DND-41 (cell line): ENCODE measurements at regions not wholly inside any gene's neighbourhood (a gene's known extent, or its start where the extent isn't known, plus 50 kb on each side); places are given as distances from the start of the nearest gene placed in this dataset.

ENCODE experiments used
- ATAC-seq: fragments of 200-7000 bp; cut with Tn5 transposase; 3 replicates; pipeline ENCODE4 v1.9.1; 2021; ENCODE audit warnings: low read depth; ENCODE audit not compliant: insufficient read depth
- DNase-seq: peaks from one replicate; pipeline ENCODE4 v3.0.0-alpha.2; 2020
- H2AFZ ChIP-seq: 2 replicates; pipeline ENCODE4 v1.6.0; 2012; ENCODE audit warnings: low read depth, low read length
- H3K27ac ChIP-seq: 2 replicates; pipeline ENCODE4 v1.5.1; 2012; ENCODE audit warnings: low read length, inconsistent platforms
- H3K27me3 ChIP-seq: fragments of 200-600 bp; sonication (generic); 2 replicates; pipeline ENCODE4 v1.6.0; 2012; ENCODE audit warnings: low read length, mild to moderate bottlenecking, inconsistent platforms; ENCODE audit not compliant: insufficient read depth, poor library complexity
- H3K36me3 ChIP-seq: 2 replicates; pipeline ENCODE4 v1.5.1; 2012; ENCODE audit warnings: low read length, inconsistent platforms; ENCODE audit not compliant: insufficient read depth
- H3K4me1 ChIP-seq: 2 replicates; pipeline ENCODE4 v1.5.1; 2012; ENCODE audit warnings: mild to moderate bottlenecking, low read length; ENCODE audit not compliant: insufficient read depth
- H3K4me2 ChIP-seq: 2 replicates; pipeline ENCODE4 v1.6.0; 2012; ENCODE audit warnings: mild to moderate bottlenecking, moderate library complexity, low read length, inconsistent platforms; ENCODE audit not compliant: insufficient read depth
- H3K4me3 ChIP-seq, 2 experiments: fragments of 200-600 bp in 1 of 2; shearing (Covaris generic) in 1 of 2; 2 replicates each; pipeline ENCODE4 v1.5.1; 2012 to 2016; ENCODE audit warnings: inconsistent platforms in 2 of 2, low read length in 2 of 2, mild to moderate bottlenecking in 2 of 2, low read depth in 1 of 2, moderate library complexity in 1 of 2
- H3K79me2 ChIP-seq: 2 replicates; pipeline ENCODE4 v1.6.0; 2012; ENCODE audit warnings: low read length, inconsistent platforms; ENCODE audit not compliant: insufficient read depth
- H3K9ac ChIP-seq: 2 replicates; pipeline ENCODE4 v1.6.0; 2012; ENCODE audit warnings: low read depth, mild to moderate bottlenecking, inconsistent platforms, low read length, moderate library complexity
- H3K9me3 ChIP-seq: 2 replicates; pipeline ENCODE4 v1.5.1; 2012; ENCODE audit warnings: low read length, moderate library complexity, mild to moderate bottlenecking, inconsistent platforms; ENCODE audit not compliant: insufficient read depth, severe bottlenecking
- H4K20me1 ChIP-seq: 2 replicates; pipeline ENCODE4 v1.6.0; 2012; ENCODE audit warnings: low read length; ENCODE audit not compliant: insufficient read depth
- CTCF ChIP-seq: IDR thresholded peaks from 2 replicates; pipeline ENCODE4 v1.5.1; 2012; ENCODE audit warnings: borderline replicate concordance, low read length, moderate library complexity, mild to moderate bottlenecking; ENCODE audit not compliant: poor library complexity, severe bottlenecking; ENCODE audit errors: extremely low read depth
- EZH2 ChIP-seq: IDR thresholded peaks from 3 replicates; pipeline ENCODE4 v1.6.1; 2012; ENCODE audit warnings: borderline replicate concordance, low read depth, mild to moderate bottlenecking, moderate library complexity, low read length, inconsistent platforms; ENCODE audit not compliant: severe bottlenecking

DNA sequence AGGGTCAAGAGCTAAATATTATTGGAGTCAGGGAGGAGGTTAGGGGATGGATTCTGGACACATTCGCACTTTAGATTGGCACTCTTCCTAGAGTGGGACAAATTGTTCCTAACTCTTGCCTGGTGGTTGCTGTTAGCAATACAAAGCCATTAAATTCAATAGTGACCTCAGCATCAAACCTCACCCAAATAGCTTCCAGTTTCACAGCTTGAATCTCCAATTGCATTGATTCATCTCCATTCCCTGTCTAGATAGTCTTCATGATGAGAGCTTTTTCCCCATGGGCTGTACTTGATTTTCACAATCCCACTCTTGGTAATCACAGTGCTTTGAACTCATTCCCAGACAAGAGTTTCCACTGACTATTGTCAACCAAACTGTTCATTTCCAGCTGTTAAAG is 585.9 kb upstream of the SYT4 start:
- Histone ChIP-seq H3K4me3 (no peak overlapping the region), H3K79me2 (no peaks in the 10 kb centered on the region), H3K9me3 (no peaks in the 10 kb centered on the region), H3K9ac (no peak overlapping the region), H3K27me3 (no peaks in the 10 kb centered on the region), H3K4me2 (no peak overlapping the region), H3K27ac (no peak overlapping the region), H4K20me1 (no peaks in the 10 kb centered on the region), H3K36me3 (no peaks in the 10 kb centered on the region), H3K4me1 (no peaks in the 10 kb centered on the region), H2AFZ (no peak overlapping the region)
- no peak for ATAC-seq
- no peak for DNase-seq
- TF ChIP-seq CTCF, result no peak
- no peak for TF ChIP-seq EZH2

DNA sequence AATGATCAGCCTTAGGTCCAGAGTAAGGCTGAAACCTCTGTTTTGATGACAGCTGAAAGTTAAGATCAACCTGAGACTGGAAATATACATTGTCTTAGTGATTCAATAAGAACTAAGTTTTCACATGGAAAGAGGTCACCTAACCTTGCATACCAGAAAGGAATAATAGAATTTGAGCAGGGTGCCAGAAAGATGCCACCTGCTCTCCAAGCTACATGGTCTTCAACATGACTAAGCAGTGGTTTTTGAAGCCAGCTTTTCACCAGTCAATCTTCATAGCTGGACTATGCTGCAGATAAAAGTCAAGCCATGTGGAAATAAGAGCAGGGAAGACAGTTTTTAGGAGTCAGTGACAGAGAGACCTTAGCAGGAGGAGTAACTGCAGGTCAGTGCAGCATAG is 589.4 kb upstream of the SYT4 start:
- no peaks in the 10 kb centered on the region for H3K9me3 ChIP-seq

DNA sequence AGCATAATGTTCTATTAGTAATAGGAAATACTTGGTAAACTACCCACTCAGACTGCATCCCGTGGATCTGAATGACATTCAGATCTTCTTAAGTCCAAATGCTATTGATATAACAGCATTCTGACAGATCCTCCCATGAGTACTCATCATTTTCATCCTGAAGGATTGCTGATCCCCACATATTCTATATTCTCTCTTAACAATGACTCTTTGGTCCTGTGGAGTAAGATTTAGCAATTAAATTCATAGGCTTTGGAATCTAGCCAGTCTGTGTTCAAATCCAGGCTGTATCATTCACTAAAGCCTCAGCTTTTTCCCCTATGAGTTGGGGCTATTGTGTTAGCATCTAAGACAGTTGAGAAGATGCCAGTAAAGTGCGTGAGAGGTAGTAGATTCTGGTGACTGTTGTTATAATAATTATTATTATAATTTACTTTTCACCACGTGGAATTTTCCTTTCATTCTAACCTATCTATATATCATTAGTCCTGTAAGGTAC is 591.3 kb upstream of the SYT4 start:
- Histone ChIP-seq H3K9me3 (no peaks in the 10 kb centered on the region), H3K4me2 (no peak overlapping the region), H3K4me3 (no peak overlapping the region), H3K79me2 (no peaks in the 10 kb centered on the region), H2AFZ (no peak overlapping the region), H3K9ac (no peak overlapping the region), H3K27ac (no peak overlapping the region), H3K27me3 (no peaks in the 10 kb centered on the region), H3K4me1 (no peaks in the 10 kb centered on the region), H3K36me3 (no peaks in the 10 kb centered on the region), H4K20me1 (no peaks in the 10 kb centered on the region)
- no peak for DNase-seq
- no peak for ATAC-seq
- TF ChIP-seq EZH2, result no peak
- TF ChIP-seq CTCF, result no peak

More for the DNA sequence above, 589.4 kb upstream of the SYT4 start:
- Histone ChIP-seq H3K4me1 (no peaks in the 10 kb centered on the region), H3K27ac (no peak overlapping the region), H3K79me2 (no peaks in the 10 kb centered on the region), H3K9ac (no peak overlapping the region), H3K36me3 (no peaks in the 10 kb centered on the region), H3K4me3 (no peak overlapping the region), H3K4me2 (no peak overlapping the region), H2AFZ (no peak overlapping the region), H3K27me3 (no peaks in the 10 kb centered on the region), H4K20me1 (no peaks in the 10 kb centered on the region)
- TF ChIP-seq EZH2 (no peak), CTCF (no peak)
- DNase-seq (no peak), ATAC-seq (no peak)
